NCI-H226 (cell line): ENCODE measurements at regions not wholly inside any gene's neighbourhood (a gene's known extent, or its start where the extent isn't known, plus 50 kb on each side); places are given as distances from the start of the nearest gene placed in this dataset.
"Not testable (repeated sequence)": the region's sequence is repeated elsewhere in the genome, so short reads cannot be mapped to it uniquely, and the experiment has no call there.

ENCODE experiments used
- DNase-seq: peaks from one replicate; pipeline ENCODE4 v3.0.0-alpha.2; 2015

GRCh38 chr9:82880336-82881050, 182.4 kb downstream of the RASEF start:
- no peak for DNase-seq

GRCh38 chr9:82882138-82882537, 180.8 kb downstream of the RASEF start:
- DNase-seq: no peak

GRCh38 chr9:82882748-82883147, 180.2 kb downstream of the RASEF start:
- DNase-seq: no peak

GRCh38 chr9:82883436-82883835, 179.5 kb downstream of the RASEF start:
- no peak for DNase-seq

- not testable (repeated sequence) for DNase-seq
Measured at GRCh38 chr9:82883974-82884373, 179.0 kb downstream of the RASEF start.

GRCh38 chr9:82890401-82890800, 172.5 kb downstream of the RASEF start:
- no peak for DNase-seq

- DNase-seq: no peak
Measured at GRCh38 chr9:82890865-82891264, 172.1 kb downstream of the RASEF start.

GRCh38 chr9:82891321-82891720, 171.6 kb downstream of the RASEF start:
- no peak for DNase-seq

- no peak for DNase-seq
Measured at GRCh38 chr9:82893549-82893948, 169.4 kb downstream of the RASEF start.

GRCh38 chr9:82894548-82894947, 168.4 kb downstream of the RASEF start:
- DNase-seq: no peak

GRCh38 chr9:82894961-82895821, 167.8 kb downstream of the RASEF start:
- DNase-seq: no peak

GRCh38 chr9:82895822-82896110, 167.2 kb downstream of the RASEF start:
- no peak for DNase-seq

- DNase-seq: no peak
Measured at GRCh38 chr9:82903503-82903902, 159.4 kb downstream of the RASEF start.

- no peak for DNase-seq
Measured at GRCh38 chr9:82911996-82912395, 150.9 kb downstream of the RASEF start.

GRCh38 chr9:82912645-82913044, 150.3 kb downstream of the RASEF start:
- no peak for DNase-seq

GRCh38 chr9:82916238-82916637, 146.7 kb downstream of the RASEF start:
- DNase-seq: not testable (repeated sequence)

- DNase-seq: no peak
Measured at GRCh38 chr9:82920154-82920553, 142.8 kb downstream of the RASEF start.

- no peak for DNase-seq
Measured at GRCh38 chr9:82922686-82923085, 140.3 kb downstream of the RASEF start.

- DNase-seq: no peak
Measured at GRCh38 chr9:82923092-82923911, 139.6 kb downstream of the RASEF start.

GRCh38 chr9:82923912-82924605, 138.9 kb downstream of the RASEF start:
- DNase-seq: no peak
